H9 (cell line): ENCODE measurements at regions not wholly inside any gene's neighbourhood (a gene's known extent, or its start where the extent isn't known, plus 50 kb on each side); places are given as distances from the start of the nearest gene placed in this dataset.

ENCODE experiments used
- DNase-seq: peaks from one replicate; pipeline ENCODE4 v3.0.0-alpha.2; 2017
- H2AFZ ChIP-seq: one replicate; pipeline ENCODE4 v1.6.1; 2013; ENCODE audit warnings: mild to moderate bottlenecking, low read length, control low read depth, moderate library complexity
- H2AK5ac ChIP-seq: 2 replicates; pipeline ENCODE4 v1.6.1; 2013; ENCODE audit warnings: low read length, control low read depth, mixed read lengths; ENCODE audit not compliant: insufficient read length
- H2BK120ac ChIP-seq: one replicate; pipeline ENCODE4 v1.6.1; 2013; ENCODE audit warnings: low read depth, mild to moderate bottlenecking, low read length, control low read depth, inconsistent platforms; ENCODE audit not compliant: poor library complexity, severe bottlenecking
- H2BK12ac ChIP-seq: 2 replicates; pipeline ENCODE4 v1.6.1; 2013; ENCODE audit warnings: low read length, control low read depth, mixed read lengths, low read depth; ENCODE audit not compliant: insufficient read length
- H2BK15ac ChIP-seq: 2 replicates; pipeline ENCODE4 v1.6.1; 2013; ENCODE audit warnings: low read depth, low read length, control low read depth
- H2BK20ac ChIP-seq: one replicate; pipeline ENCODE4 v1.6.1; 2013; ENCODE audit warnings: low read depth, mild to moderate bottlenecking, low read length, control low read depth, inconsistent platforms; ENCODE audit not compliant: poor library complexity, severe bottlenecking
- H2BK5ac ChIP-seq: 2 replicates; pipeline ENCODE4 v1.6.1; 2013; ENCODE audit warnings: low read length, control low read depth, mixed read lengths; ENCODE audit not compliant: insufficient read length
- H3K14ac ChIP-seq: 2 replicates; pipeline ENCODE4 v1.6.1; 2013; ENCODE audit warnings: low read length, control low read depth; ENCODE audit not compliant: insufficient read depth
- H3K18ac ChIP-seq: 2 replicates; pipeline ENCODE4 v1.6.1; 2013; ENCODE audit warnings: low read depth, mild to moderate bottlenecking, mixed read lengths, low read length, control low read depth; ENCODE audit not compliant: insufficient read length
- H3K23ac ChIP-seq: 2 replicates; pipeline ENCODE4 v1.6.1; 2013; ENCODE audit warnings: low read length, control low read depth, mixed read lengths, low read depth; ENCODE audit not compliant: insufficient read length
- H3K23me2 ChIP-seq: 2 replicates; pipeline ENCODE4 v1.6.1; 2013; ENCODE audit warnings: low read depth, mild to moderate bottlenecking, mixed read lengths, low read length, control low read depth; ENCODE audit not compliant: insufficient read length, poor library complexity, severe bottlenecking
- H3K27ac ChIP-seq: 2 replicates; pipeline ENCODE4 v1.5.1; 2013; ENCODE audit warnings: low read length, control low read depth, mixed read lengths, low read depth; ENCODE audit not compliant: insufficient read length
- H3K27me3 ChIP-seq: 2 replicates; pipeline ENCODE4 v1.6.1; 2013; ENCODE audit warnings: low read length, control low read depth, inconsistent platforms; ENCODE audit not compliant: insufficient read depth
- H3K4ac ChIP-seq: 2 replicates; pipeline ENCODE4 v1.6.1; 2013; ENCODE audit warnings: low read depth, mild to moderate bottlenecking, control low read depth, inconsistent platforms, low read length, moderate library complexity
- H3K4me1 ChIP-seq: 2 replicates; pipeline ENCODE4 v1.6.1; 2013; ENCODE audit warnings: low read length, control low read depth, inconsistent platforms; ENCODE audit not compliant: insufficient read depth
- H3K4me2 ChIP-seq: 2 replicates; pipeline ENCODE4 v1.6.1; 2013; ENCODE audit warnings: low read length, control low read depth, mixed read lengths; ENCODE audit not compliant: insufficient read length, insufficient read depth
- H3K56ac ChIP-seq: 2 replicates; pipeline ENCODE4 v1.6.1; 2013; ENCODE audit warnings: low read depth, mild to moderate bottlenecking, mixed read lengths, low read length, control low read depth; ENCODE audit not compliant: insufficient read length
- H3K79me1 ChIP-seq: 2 replicates; pipeline ENCODE4 v1.6.1; 2013; ENCODE audit warnings: low read depth, mild to moderate bottlenecking, moderate library complexity, low read length, control low read depth, inconsistent platforms; ENCODE audit not compliant: insufficient read depth, poor library complexity, severe bottlenecking
- H3K79me2 ChIP-seq: 2 replicates; pipeline ENCODE4 v1.6.1; 2013; ENCODE audit warnings: low read length, control low read depth, inconsistent platforms; ENCODE audit not compliant: insufficient read depth
- H3K9ac ChIP-seq: 2 replicates; pipeline ENCODE4 v1.6.1; 2013; ENCODE audit warnings: low read length, control low read depth, mixed read lengths; ENCODE audit not compliant: insufficient read length; ENCODE audit errors: extremely low read depth
- H3K9me3 ChIP-seq: one replicate; pipeline ENCODE4 v1.6.1; 2013; ENCODE audit warnings: low read depth, low read length, inconsistent platforms; ENCODE audit not compliant: control insufficient read depth
- H3T11ph ChIP-seq: one replicate; pipeline ENCODE4 v1.6.1; 2013; ENCODE audit warnings: mild to moderate bottlenecking, low read length, control low read depth, inconsistent platforms
- H4K20me1 ChIP-seq: one replicate; pipeline ENCODE4 v1.6.1; 2013; ENCODE audit not compliant: control insufficient read depth, insufficient read length, insufficient read depth
- H4K5ac ChIP-seq: 2 replicates; pipeline ENCODE4 v1.6.1; 2013; ENCODE audit warnings: low read depth, mild to moderate bottlenecking, mixed read lengths, low read length, control low read depth; ENCODE audit not compliant: insufficient read length
- H4K8ac ChIP-seq: replicated peaks from 2 replicates; pipeline ENCODE4 v1.6.1; 2013; ENCODE audit warnings: low read length, control low read depth, mixed read lengths, low read depth; ENCODE audit not compliant: insufficient read length
- H4K91ac ChIP-seq: 2 replicates; pipeline ENCODE4 v1.6.1; 2013; ENCODE audit warnings: low read depth, mild to moderate bottlenecking, moderate library complexity, mixed read lengths, low read length, control low read depth; ENCODE audit not compliant: insufficient read length
- H3K27ac Mint-ChIP-seq, 3 experiments: 2 replicates in 2 of 3; 3 replicates in 1 of 3; pipeline ENCODE4 v1.8.0; 2020 to 2021; ENCODE audit warnings: mixed read lengths in 3 of 3, mild to moderate bottlenecking in 1 of 3, moderate library complexity in 1 of 3
- H3K27me3 Mint-ChIP-seq: 2 replicates; pipeline ENCODE4 v1.8.0; 2021; ENCODE audit warnings: low read depth, mild to moderate bottlenecking, moderate library complexity, mixed read lengths
- H3K36me3 Mint-ChIP-seq, 3 experiments: 2 replicates in 2 of 3; 3 replicates in 1 of 3; pipeline ENCODE4 v1.8.0; 2020 to 2021; ENCODE audit warnings: low read depth in 3 of 3, mixed read lengths in 3 of 3; ENCODE audit not compliant: insufficient read depth in 1 of 3
- H3K4me1 Mint-ChIP-seq, 2 experiments: 2 replicates each; pipeline ENCODE4 v1.8.0; 2020; ENCODE audit warnings: mixed read lengths in 2 of 2
- H3K4me3 Mint-ChIP-seq, 2 experiments: 2 replicates in 1 of 2; 3 replicates in 1 of 2; pipeline ENCODE4 v1.8.0; 2020 to 2021; ENCODE audit warnings: mild to moderate bottlenecking in 2 of 2, mixed read lengths in 2 of 2, moderate library complexity in 1 of 2
- H3K9me3 Mint-ChIP-seq, 2 experiments: 2 replicates in 1 of 2; 3 replicates in 1 of 2; pipeline ENCODE4 v1.8.0; 2020; ENCODE audit warnings: mild to moderate bottlenecking in 2 of 2, mixed read lengths in 2 of 2, moderate library complexity in 1 of 2
- WGBS: extraction: QIAGEN DNeasy Blood & Tissue Kit; methylation state at CpG from one replicate; pipeline ENCODE4 v1.1.7; 2013; ENCODE audit warnings: missing lambda C conversion rate, low lambda C conversion rate, mixed read lengths; ENCODE audit not compliant: insufficient read length; ENCODE audit errors: extremely low coverage; 5-methylcytosine and 5-hydroxymethylcytosine counted together
- TF ChIP-seq, protein P1 (sequence below): fragments of 200-600 bp; sonication (generic); conservative IDR thresholded peaks from 3 replicates; pipeline ENCODE4 v1.8.0; 2021; ENCODE audit warnings: antibody characterized with exemption, mild to moderate bottlenecking

DNA sequence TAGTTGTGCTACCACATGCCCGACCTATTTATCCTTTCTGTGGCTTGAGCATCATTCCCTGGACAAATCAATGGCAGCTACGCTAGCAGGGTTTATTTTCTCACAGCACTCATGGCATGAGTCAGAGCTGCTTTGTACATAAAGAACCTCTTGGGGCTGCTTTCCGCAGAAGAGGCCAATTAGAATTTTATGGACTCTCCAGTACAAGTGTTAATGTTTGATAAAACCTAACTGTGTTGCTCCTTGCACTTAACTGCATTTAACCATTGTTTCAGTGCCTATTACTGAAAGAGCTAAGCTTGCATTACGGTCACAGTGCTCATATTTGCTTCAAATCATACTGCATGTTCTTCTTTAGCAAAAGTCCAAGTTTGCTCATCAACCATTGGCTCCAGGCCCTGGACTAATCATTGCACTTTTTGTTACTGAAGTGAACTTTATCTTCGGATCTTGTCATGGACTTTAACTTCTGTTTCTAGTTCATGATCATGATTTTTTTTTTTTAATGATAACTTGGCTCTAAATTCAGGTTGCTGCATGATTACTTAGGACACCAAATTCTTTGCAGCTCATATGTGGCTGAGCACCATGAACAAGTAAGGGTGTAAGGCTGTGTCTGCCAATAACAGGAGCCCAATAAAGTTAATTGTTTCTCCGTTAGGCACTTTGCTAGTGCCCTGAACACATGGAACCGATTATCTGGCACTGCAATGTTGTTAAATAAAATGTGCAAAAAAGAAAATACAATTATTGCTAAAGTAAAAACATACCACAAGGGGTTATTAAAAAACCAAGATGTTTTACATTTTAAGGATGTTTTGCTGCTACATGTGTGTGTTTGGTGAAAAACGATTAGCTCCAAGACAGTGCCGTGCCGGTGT is 492.2 kb downstream of the KCNJ2 start:
- DNase-seq, result no peak
- no peaks in the 10 kb centered on the region for H3K36me3 Mint-ChIP-seq
- Histone ChIP-seq H3T11ph (no peak overlapping the region), H3K79me1 (no peaks in the 10 kb centered on the region), H4K91ac (no peak overlapping the region), H3K9me3 (no peaks in the 10 kb centered on the region), H2BK120ac (no peak overlapping the region), H4K5ac (no peak overlapping the region), H3K79me2 (no peaks in the 10 kb centered on the region), H2AFZ (no peak overlapping the region), H3K4ac (no peak overlapping the region), H4K8ac (no peak overlapping the region), H2BK20ac (no peak overlapping the region), H2BK5ac (no peak overlapping the region), H3K27ac (no peak overlapping the region), H3K9ac (no peak overlapping the region), H2BK12ac (no peak overlapping the region), H4K20me1 (no peaks in the 10 kb centered on the region), H3K4me1 (no peaks in the 10 kb centered on the region), H2AK5ac (no peak overlapping the region), H3K56ac (no peak overlapping the region), H3K23me2 (no peaks in the 10 kb centered on the region), H3K18ac (no peak overlapping the region), H3K14ac (no peak overlapping the region), H3K23ac (no peak overlapping the region), H3K4me2 (no peak overlapping the region), H3K27me3 (no peaks in the 10 kb centered on the region), H2BK15ac (no peak overlapping the region)
- H3K9me3 Mint-ChIP-seq, result no peaks in the 10 kb centered on the region
- no peak overlapping the region for H3K4me3 Mint-ChIP-seq
- H3K4me1 Mint-ChIP-seq, result no peaks in the 10 kb centered on the region
- no peak overlapping the region for H3K27ac Mint-ChIP-seq
- no CpG with 5 or more reads among the region's 10 CpGs for WGBS
- TF ChIP-seq, protein P1, sequence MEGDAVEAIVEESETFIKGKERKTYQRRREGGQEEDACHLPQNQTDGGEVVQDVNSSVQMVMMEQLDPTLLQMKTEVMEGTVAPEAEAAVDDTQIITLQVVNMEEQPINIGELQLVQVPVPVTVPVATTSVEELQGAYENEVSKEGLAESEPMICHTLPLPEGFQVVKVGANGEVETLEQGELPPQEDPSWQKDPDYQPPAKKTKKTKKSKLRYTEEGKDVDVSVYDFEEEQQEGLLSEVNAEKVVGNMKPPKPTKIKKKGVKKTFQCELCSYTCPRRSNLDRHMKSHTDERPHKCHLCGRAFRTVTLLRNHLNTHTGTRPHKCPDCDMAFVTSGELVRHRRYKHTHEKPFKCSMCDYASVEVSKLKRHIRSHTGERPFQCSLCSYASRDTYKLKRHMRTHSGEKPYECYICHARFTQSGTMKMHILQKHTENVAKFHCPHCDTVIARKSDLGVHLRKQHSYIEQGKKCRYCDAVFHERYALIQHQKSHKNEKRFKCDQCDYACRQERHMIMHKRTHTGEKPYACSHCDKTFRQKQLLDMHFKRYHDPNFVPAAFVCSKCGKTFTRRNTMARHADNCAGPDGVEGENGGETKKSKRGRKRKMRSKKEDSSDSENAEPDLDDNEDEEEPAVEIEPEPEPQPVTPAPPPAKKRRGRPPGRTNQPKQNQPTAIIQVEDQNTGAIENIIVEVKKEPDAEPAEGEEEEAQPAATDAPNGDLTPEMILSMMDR, result no peak
- H3K27me3 Mint-ChIP-seq, result no peaks in the 10 kb centered on the region
